HepG2 (cell line): ENCODE measurements at regions not wholly inside any gene's neighbourhood (a gene's known extent, or its start where the extent isn't known, plus 50 kb on each side); places are given as distances from the start of the nearest gene placed in this dataset.

ENCODE experiments used
- ATAC-seq: fragments of 200-7000 bp; cut with Tn5 transposase; 3 replicates; pipeline ENCODE4 v1.9.1; 2020; ENCODE audit warnings: mild to moderate bottlenecking, moderate library complexity
- BruUV-seq: library from RNA; stranded (reverse); fragments of 400-500 nt; replicated peaks from 2 replicates; lab custom pipeline; 2021; lab: Mats Ljungman, UMichigan
- CTCF ChIA-PET: fragments of 300-600 bp; formaldehyde crosslinking; extraction: SDS; loops from one replicate; lab custom pipeline; 2021; ENCODE audit warnings: low total read pairs, inconsistent platforms, low intra/inter-chr PET ratio; lab: Yijun Ruan, JAX
- POLR2A ChIA-PET: fragments of 350-600 bp; sonication (Branson Sonifier 250); formaldehyde crosslinking; loops from one replicate; lab custom pipeline; 2020; ENCODE audit warnings: antibody characterized with exemption, inconsistent platforms; lab: Yijun Ruan, JAX
- DNase-seq: peaks from one replicate; pipeline ENCODE4 v3.0.0-alpha.2; 2015; ENCODE audit warnings: low spot score
- FAIRE-seq: peaks from 3 replicates; lab custom pipeline; 2011; peaks lifted over from hg19 to GRCh38; lab: Jason Lieb, UNC
- H2AFZ ChIP-seq: one replicate; pipeline ENCODE4 v1.6.1; 2011; ENCODE audit warnings: low read length, inconsistent platforms
- H3K27ac ChIP-seq: fragments of 300-600 bp; 3 replicates; pipeline ENCODE4 v1.8.0; 2011; ENCODE audit warnings: mixed run types, mild to moderate bottlenecking, mixed read lengths, low read length, inconsistent platforms; ENCODE audit not compliant: insufficient read depth; ENCODE audit errors: extremely low read length
- H3K27me3 ChIP-seq, 2 experiments: fragments of 200-600 bp in 1 of 2; 2 replicates in 1 of 2; 3 replicates in 1 of 2; pipeline versions ENCODE4 v1.6.0 to v1.8.0; 2011; ENCODE audit warnings: low read length in 2 of 2, mild to moderate bottlenecking in 2 of 2, moderate library complexity in 2 of 2, inconsistent platforms in 1 of 2; ENCODE audit not compliant: insufficient read depth in 2 of 2, control insufficient read depth in 1 of 2
- H3K36me3 ChIP-seq, 2 experiments: fragments of 200-600 bp in 1 of 2; replicated peaks in 1 of 2; 2 replicates in 1 of 2; 3 replicates in 1 of 2; pipeline versions ENCODE4 v1.5.1 to v1.8.0; 2011; ENCODE audit warnings: low read length in 2 of 2, inconsistent platforms in 1 of 2; ENCODE audit not compliant: insufficient read depth in 2 of 2, control insufficient read depth in 1 of 2
- H3K4me1 ChIP-seq: 2 replicates; pipeline ENCODE4 v1.5.1; 2012; ENCODE audit warnings: low read length, inconsistent platforms; ENCODE audit not compliant: insufficient read depth
- H3K4me2 ChIP-seq: 2 replicates; pipeline ENCODE4 v1.6.0; 2011; ENCODE audit warnings: low read depth, low read length, inconsistent platforms
- H3K4me3 ChIP-seq, 3 experiments: fragments of 200-600 bp in 1 of 3; sonication (generic), shearing (Covaris generic) in 1 of 3; replicated peaks in 1 of 3; 2 replicates each; pipeline ENCODE4 v1.5.1; 2011 to 2016; ENCODE audit warnings: low read length in 3 of 3, inconsistent platforms in 2 of 3, low read depth in 2 of 3, mild to moderate bottlenecking in 2 of 3, control low read depth in 1 of 3, mixed read lengths in 1 of 3; ENCODE audit not compliant: insufficient read depth in 1 of 3
- H3K79me2 ChIP-seq: one replicate; pipeline ENCODE4 v1.6.1; 2011; ENCODE audit warnings: low read length, inconsistent platforms; ENCODE audit not compliant: insufficient read depth
- H3K9ac ChIP-seq: 2 replicates; pipeline ENCODE4 v1.6.0; 2011; ENCODE audit warnings: mild to moderate bottlenecking, low read depth, low read length, inconsistent platforms; ENCODE audit not compliant: insufficient read depth
- H3K9me3 ChIP-seq: 2 replicates; pipeline ENCODE4 v1.5.1; 2012; ENCODE audit warnings: mild to moderate bottlenecking, low read length
- H4K20me1 ChIP-seq: 2 replicates; pipeline ENCODE4 v1.6.0; 2011; ENCODE audit warnings: inconsistent platforms, mild to moderate bottlenecking, low read length, moderate library complexity; ENCODE audit not compliant: insufficient read depth
- FIP1L1 ChIP-seq: fragments of 200-400 bp; formaldehyde crosslinking; IDR thresholded peaks from 2 replicates; pipeline ENCODE4 v1.6.1; 2018; ENCODE audit warnings: low read depth, mild to moderate bottlenecking, low read length, moderate library complexity, borderline replicate concordance; ENCODE audit not compliant: insufficient read depth
- GTF3A ChIP-seq: sonication (generic); formaldehyde crosslinking; conservative IDR thresholded peaks from 2 replicates; pipeline ENCODE4 v1.4.0; 2020; ENCODE audit warnings: mild to moderate bottlenecking, missing genetic modification reagents
- HIVEP1 ChIP-seq: sonication (generic); formaldehyde crosslinking; IDR thresholded peaks from 2 replicates; pipeline ENCODE4 v1.4.0; 2020; ENCODE audit warnings: mild to moderate bottlenecking, missing genetic modification reagents
- JDP2 ChIP-seq: sonication (generic); formaldehyde crosslinking; IDR thresholded peaks from 2 replicates; pipeline ENCODE4 v1.8.1; 2022; ENCODE audit warnings: missing genetic modification reagents, borderline replicate concordance
- MYPOP ChIP-seq: sonication (generic); formaldehyde crosslinking; IDR thresholded peaks from 2 replicates; pipeline ENCODE4 v1.8.1; 2023; ENCODE audit warnings: mild to moderate bottlenecking, moderate library complexity, missing genetic modification reagents
- NCOA5 ChIP-seq: sonication (generic); formaldehyde crosslinking; IDR thresholded peaks from 2 replicates; pipeline ENCODE4 v1.4.0; 2020; ENCODE audit warnings: missing genetic modification reagents
- PAF1 ChIP-seq: IDR thresholded peaks from 2 replicates; pipeline ENCODE4 v1.6.1; 2016; ENCODE audit warnings: missing genetic modification reagents, missing compliant biosample characterization
- POLR2AphosphoS5 ChIP-seq: IDR thresholded peaks from 2 replicates; pipeline ENCODE4 v1.6.1; 2012; ENCODE audit warnings: low read depth, low read length
- REXO4 ChIP-seq: sonication (generic); formaldehyde crosslinking; IDR thresholded peaks from 2 replicates; pipeline ENCODE4 v1.8.0; 2022; ENCODE audit warnings: missing genetic modification reagents, mild to moderate bottlenecking, borderline replicate concordance
- SIN3B ChIP-seq: fragments of 150-350 bp; IDR thresholded peaks from 2 replicates; pipeline ENCODE4 v1.6.1; 2014; ENCODE audit warnings: low read length
- ZBTB38 ChIP-seq: sonication (generic); formaldehyde crosslinking; IDR thresholded peaks from 2 replicates; pipeline ENCODE4 v1.5.1; 2020; ENCODE audit warnings: mild to moderate bottlenecking, missing genetic modification reagents
- ZNF441 ChIP-seq: sonication (generic); formaldehyde crosslinking; IDR thresholded peaks from 2 replicates; pipeline ENCODE4 v1.7.0; 2021; ENCODE audit warnings: missing genetic modification reagents, borderline replicate concordance
- ZNF567 ChIP-seq: sonication (generic); formaldehyde crosslinking; IDR thresholded peaks from 2 replicates; pipeline ENCODE4 v1.8.1; 2023; ENCODE audit warnings: mild to moderate bottlenecking, missing genetic modification reagents, borderline replicate concordance
- ZNF570 ChIP-seq: sonication (generic); formaldehyde crosslinking; IDR thresholded peaks from 2 replicates; pipeline ENCODE4 v1.4.0; 2020; ENCODE audit warnings: mild to moderate bottlenecking, missing genetic modification reagents, borderline replicate concordance
- ZNF607 ChIP-seq: sonication (generic); formaldehyde crosslinking; IDR thresholded peaks from 2 replicates; pipeline ENCODE4 v1.5.1; 2020; ENCODE audit warnings: missing genetic modification reagents, mild to moderate bottlenecking, borderline replicate concordance
- ZNF619 ChIP-seq: sonication (generic); formaldehyde crosslinking; IDR thresholded peaks from 2 replicates; pipeline ENCODE4 v1.4.0; 2020; ENCODE audit warnings: mild to moderate bottlenecking, missing genetic modification reagents
- ZNF672 ChIP-seq: sonication (generic); formaldehyde crosslinking; IDR thresholded peaks from 2 replicates; pipeline ENCODE4 v1.8.1; 2022; ENCODE audit warnings: missing genetic modification reagents
- ZNF720 ChIP-seq: sonication (generic); formaldehyde crosslinking; IDR thresholded peaks from 2 replicates; pipeline ENCODE4 v1.4.0; 2020; ENCODE audit warnings: missing genetic modification reagents
- ZNF776 ChIP-seq: sonication (generic); formaldehyde crosslinking; IDR thresholded peaks from 2 replicates; pipeline ENCODE4 v1.4.0; 2020; ENCODE audit warnings: mild to moderate bottlenecking, missing genetic modification reagents
- ZNF878 ChIP-seq: sonication (generic); formaldehyde crosslinking; IDR thresholded peaks from 2 replicates; pipeline ENCODE4 v1.8.1; 2023; ENCODE audit warnings: mild to moderate bottlenecking, missing genetic modification reagents, moderate library complexity
- WGBS: methylation state at CpG from one replicate; pipeline ENCODE4 v1.1.6; 2017; ENCODE audit warnings: low lambda C conversion rate; 5-methylcytosine and 5-hydroxymethylcytosine counted together
- in situ Hi-C: cut with HindIII; loops from 2 replicates; pipeline ENCODE4 v1.10.0; 2017; ENCODE audit warnings: low pct_unique_long_range_greater_than_20kb; ENCODE audit not compliant: extremely low pct_ligation_motif_present
- intact Hi-C: fragments of 100-400 bp; cut with micrococcal nuclease; formaldehyde crosslinking; loops from one replicate; pipeline ENCODE4 v1.10.0; 2022; ENCODE audit not compliant: unreplicated experiment
- TF ChIP-seq, protein P1 (sequence below): sonication (generic); formaldehyde crosslinking; IDR thresholded peaks from 2 replicates; pipeline ENCODE4 v1.4.0; 2020; ENCODE audit warnings: low read depth, mild to moderate bottlenecking, missing genetic modification reagents
- TF ChIP-seq, protein P2 (sequence below): sonication (generic); formaldehyde crosslinking; IDR thresholded peaks from 2 replicates; pipeline ENCODE4 v1.4.0; 2020; ENCODE audit warnings: missing genetic modification reagents

DNA sequence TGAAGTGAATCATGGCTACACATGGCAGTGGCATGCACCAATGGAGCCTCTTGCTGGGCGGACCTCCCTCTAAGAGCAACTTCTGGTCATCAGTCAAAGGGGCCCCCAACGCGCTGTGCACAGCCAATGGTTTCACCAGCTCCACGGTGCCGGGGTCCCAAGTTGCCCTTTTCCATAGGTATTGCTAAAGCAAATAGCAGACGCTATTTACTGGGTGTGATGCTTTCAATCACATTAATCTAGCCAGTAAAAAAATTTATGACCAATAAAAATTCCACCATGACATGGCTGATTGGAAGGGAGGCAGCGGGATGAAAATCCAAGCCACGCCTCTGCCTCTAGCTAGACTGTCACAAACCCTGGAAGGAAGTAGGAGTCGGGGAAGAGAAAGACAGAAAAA is 680.3 kb upstream of the SOX9 start:
- intact Hi-C loops, result no loop called here
- no peak for ATAC-seq
- no peak for DNase-seq

DNA sequence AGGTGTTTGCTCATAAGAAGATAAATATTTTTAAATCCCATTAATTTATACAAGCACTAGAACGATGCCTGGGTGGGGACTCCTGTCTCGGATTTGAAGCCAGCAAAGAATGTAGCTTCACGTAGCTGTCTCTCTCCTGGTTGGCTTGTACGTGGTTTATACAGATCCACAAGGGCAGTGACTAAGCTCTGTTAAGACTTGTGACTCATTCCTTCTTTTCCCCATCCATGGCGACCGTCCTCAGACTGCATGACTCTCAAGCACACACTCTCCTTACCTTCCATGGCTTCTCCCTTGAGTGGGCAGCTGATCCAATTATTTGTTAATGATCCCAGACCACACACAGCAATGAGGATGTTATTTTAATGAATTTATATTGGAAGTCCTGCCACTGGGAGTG is 679.7 kb upstream of the SOX9 start:
- POLR2A ChIA-PET, result no interaction called here
- Histone ChIP-seq H3K27ac (no peak overlapping the region), H3K9ac (no peak overlapping the region), H3K36me3 (no peaks in the 10 kb centered on the region), H3K27me3 (no peaks in the 10 kb centered on the region), H2AFZ (no peak overlapping the region), H3K4me2 (no peak overlapping the region), H3K9me3 (no peaks in the 10 kb centered on the region), H3K4me3 (no peak overlapping the region), H3K4me1 (no peaks in the 10 kb centered on the region), H4K20me1 (no peaks in the 10 kb centered on the region), H3K79me2 (no peaks in the 10 kb centered on the region)
- no TSS peak for BruUV-seq
- no peak for DNase-seq
- intact Hi-C loops, result loop anchor here (1.0 kb wide), 1 partner anchor 72 kb away; no protein-coding TSS in a partner anchor
- FAIRE-seq, result no peak
- in situ Hi-C loops, result no loop called here
- 3% methylated on average over 6 of the region's 6 CpGs for WGBS
- TF ChIP-seq ZNF441 (CRISPR knock-in tag) (no peak), ZNF776 (CRISPR knock-in tag) (no peak), REXO4 (CRISPR knock-in tag) (no peak), ZBTB38 (CRISPR knock-in tag) (no peak), POLR2AphosphoS5 (no peak), SIN3B (no peak), MYPOP (CRISPR knock-in tag) (no peak), GTF3A (CRISPR knock-in tag) (no peak), NCOA5 (CRISPR knock-in tag) (no peak), ZNF878 (CRISPR knock-in tag) (no peak), ZNF570 (CRISPR knock-in tag) (no peak)
- TF ChIP-seq, protein P1, sequence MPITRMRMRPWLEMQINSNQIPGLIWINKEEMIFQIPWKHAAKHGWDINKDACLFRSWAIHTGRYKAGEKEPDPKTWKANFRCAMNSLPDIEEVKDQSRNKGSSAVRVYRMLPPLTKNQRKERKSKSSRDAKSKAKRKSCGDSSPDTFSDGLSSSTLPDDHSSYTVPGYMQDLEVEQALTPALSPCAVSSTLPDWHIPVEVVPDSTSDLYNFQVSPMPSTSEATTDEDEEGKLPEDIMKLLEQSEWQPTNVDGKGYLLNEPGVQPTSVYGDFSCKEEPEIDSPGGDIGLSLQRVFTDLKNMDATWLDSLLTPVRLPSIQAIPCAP (CRISPR knock-in tag), result no peak
- TF ChIP-seq, protein P2, sequence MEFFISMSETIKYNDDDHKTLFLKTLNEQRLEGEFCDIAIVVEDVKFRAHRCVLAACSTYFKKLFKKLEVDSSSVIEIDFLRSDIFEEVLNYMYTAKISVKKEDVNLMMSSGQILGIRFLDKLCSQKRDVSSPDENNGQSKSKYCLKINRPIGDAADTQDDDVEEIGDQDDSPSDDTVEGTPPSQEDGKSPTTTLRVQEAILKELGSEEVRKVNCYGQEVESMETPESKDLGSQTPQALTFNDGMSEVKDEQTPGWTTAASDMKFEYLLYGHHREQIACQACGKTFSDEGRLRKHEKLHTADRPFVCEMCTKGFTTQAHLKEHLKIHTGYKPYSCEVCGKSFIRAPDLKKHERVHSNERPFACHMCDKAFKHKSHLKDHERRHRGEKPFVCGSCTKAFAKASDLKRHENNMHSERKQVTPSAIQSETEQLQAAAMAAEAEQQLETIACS, result no peak
- CTCF ChIA-PET, result no interaction called here
- ATAC-seq, result no peak

More for the DNA sequence above, 680.3 kb upstream of the SOX9 start:
- WGBS, result 7% methylated on average over 6 of the region's 9 CpGs
- TF ChIP-seq FIP1L1, result no peak
- no peak for TF ChIP-seq ZNF607 (CRISPR knock-in tag)
- TF ChIP-seq PAF1 (CRISPR knock-in tag), result no peak
- no peak for TF ChIP-seq JDP2 (CRISPR knock-in tag)
- no peak for TF ChIP-seq ZNF567 (CRISPR knock-in tag)
- TF ChIP-seq ZNF619 (CRISPR knock-in tag), result no peak
- TF ChIP-seq ZNF672, result no peak
- no peak for TF ChIP-seq ZNF720 (CRISPR knock-in tag)
- no peak for TF ChIP-seq HIVEP1
- H3K9me3 ChIP-seq, result no peaks in the 10 kb centered on the region
- no peak overlapping the region for H3K4me2 ChIP-seq
- H2AFZ ChIP-seq, result no peak overlapping the region
- H3K79me2 ChIP-seq, result no peaks in the 10 kb centered on the region
- H3K27me3 ChIP-seq, result no peaks in the 10 kb centered on the region
- ChIA-PET CTCF (no interaction called here), POLR2A (no interaction called here)
- no peak overlapping the region for H3K4me3 ChIP-seq
- H3K27ac ChIP-seq, result no peak overlapping the region
- BruUV-seq, result no TSS peak
- no peak for FAIRE-seq
- no peaks in the 10 kb centered on the region for H3K36me3 ChIP-seq
- H4K20me1 ChIP-seq, result no peaks in the 10 kb centered on the region
- no peaks in the 10 kb centered on the region for H3K4me1 ChIP-seq
- in situ Hi-C loops, result no loop called here
- no peak overlapping the region for H3K9ac ChIP-seq
